GM21390 (cell line): ENCODE measurements at regions not wholly inside any gene's neighbourhood (a gene's known extent, or its start where the extent isn't known, plus 50 kb on each side); places are given as distances from the start of the nearest gene placed in this dataset.

Source experiments
- ATAC-seq: cut with Tn5 transposase; IDR thresholded peaks from one replicate; pipeline ENCODE4 v1.9.1; 2021; ENCODE audit not compliant: unreplicated experiment

DNA sequence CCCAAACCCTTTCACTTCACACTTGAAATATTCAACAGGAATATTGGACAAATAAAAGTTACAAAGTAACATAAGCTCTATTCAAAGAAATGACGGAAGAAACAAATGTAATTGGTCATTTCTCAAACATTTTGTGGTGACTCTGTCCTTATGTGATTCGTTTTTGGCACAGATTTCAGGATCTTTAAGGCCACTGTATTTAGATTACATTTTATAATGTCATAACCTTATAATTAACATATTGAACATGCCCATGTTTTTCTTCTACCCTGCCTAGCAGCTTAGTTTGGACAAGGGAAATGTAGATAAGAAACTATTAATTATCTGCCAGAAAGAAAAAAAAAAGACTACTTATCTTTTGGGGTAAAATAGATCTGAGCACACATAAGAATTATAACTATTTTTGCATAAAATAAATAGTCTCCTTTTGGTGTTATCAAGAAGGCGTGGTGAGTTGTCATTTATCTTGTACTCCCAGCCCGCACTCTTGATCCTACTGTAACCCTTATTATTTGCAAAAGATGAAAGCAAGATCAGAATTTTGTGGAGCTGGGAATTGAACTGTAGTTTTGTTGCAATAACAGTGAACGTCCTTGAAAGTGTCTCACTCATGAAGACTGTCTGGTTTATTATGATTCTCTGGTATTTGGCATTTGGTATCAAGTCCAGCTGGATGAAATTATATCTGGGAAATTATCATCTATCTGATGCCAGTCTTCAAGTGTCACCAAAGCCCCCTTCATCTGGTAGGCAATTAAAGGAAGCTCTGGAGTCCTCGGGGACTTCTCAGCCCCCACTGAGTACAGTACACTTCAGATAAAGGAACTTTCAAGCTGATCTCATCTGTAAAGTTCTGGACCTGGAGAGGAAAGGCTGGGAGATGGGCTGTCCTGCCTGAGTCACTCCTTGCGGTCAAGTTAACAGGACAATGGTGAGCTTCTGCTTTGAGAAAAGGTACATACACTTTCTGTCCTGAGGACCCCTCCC, 175.7 kb upstream of the INHBA start:
- no peak for ATAC-seq

DNA sequence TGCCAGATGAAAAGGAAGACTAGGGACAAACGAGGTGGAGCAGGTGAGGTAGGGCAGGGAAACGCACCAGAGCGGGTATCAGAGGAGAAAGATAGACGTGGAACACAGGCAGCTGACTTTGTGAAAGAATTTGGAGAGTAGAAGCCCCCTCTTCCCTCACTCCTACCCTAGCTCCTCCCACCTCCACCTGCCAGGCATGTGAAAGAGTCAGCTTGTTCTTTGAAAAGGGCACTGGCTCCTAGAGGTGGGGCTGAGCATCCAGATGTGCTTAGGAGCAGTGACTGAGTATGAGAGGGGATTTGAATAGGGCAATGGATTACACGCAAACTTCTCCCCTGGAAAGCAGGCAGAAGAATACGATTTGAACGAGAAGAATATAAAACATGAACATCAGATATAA, 174.2 kb upstream of the INHBA start:
- no peak for ATAC-seq

DNA sequence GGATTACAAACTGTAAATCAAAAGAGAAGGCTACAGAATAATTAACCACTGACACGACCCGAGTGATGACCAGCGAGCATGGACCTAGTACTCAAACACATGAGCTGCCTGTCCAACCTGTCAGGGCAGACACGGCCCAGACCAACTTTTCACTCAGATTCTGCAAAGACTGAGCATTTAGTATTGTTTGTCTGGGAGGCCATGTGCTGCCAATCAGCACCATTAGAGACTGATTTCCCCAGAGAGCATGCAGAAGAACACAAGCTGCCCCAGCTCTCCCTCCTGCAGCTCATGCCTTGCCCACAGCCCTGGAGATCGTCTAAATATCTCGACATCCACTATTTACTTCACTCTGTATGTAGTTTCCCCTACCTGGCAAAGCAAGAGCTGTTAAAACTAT, 172.6 kb upstream of the INHBA start:
- ATAC-seq = no peak

DNA sequence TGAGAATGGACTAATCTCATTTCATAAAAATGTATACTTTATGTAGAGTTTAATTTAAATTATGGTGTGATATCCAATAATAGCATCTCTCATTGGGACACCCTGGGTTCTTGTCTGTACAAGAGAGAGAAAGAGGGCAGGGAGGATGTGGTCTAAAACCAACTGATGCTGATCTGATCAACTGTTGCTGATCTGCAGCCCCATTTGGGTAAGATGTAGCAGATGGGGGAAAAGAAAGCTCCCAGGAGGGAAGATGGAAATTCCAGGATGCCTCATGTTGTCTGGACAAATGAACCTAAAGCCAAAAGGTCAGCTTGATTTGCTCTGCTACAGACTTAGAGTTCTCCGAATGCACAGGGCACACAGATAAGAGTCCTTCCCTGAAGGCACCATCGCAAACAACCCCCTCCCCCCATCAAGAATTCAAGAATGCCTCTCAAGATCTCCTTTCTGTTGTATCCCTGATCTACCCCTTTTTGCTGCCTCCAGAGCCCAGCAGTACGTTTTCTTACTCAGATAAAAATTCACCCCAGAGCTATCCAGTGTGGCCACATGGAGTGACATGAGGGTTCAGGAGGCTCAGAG, 171.4 kb upstream of the INHBA start:
- no peak for ATAC-seq

DNA sequence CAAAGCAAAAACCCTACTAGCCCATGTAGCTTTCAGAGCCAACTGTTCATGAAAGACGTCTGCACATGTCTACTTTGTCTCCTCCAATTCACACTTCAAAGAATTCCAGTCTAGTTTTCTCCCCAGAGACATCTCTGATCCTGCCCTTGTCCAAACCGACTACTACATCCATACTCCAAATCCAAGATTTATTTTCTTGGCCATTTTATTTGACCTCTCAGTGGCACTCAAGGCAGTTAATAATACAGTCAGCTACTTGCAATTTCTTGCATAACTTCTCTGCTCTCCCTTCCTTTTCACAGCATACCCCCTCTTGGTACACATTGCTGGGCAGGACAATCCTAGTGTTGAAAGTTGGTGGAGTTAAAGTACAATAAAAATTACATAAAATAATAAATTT, 170.9 kb upstream of the INHBA start:
- no peak for ATAC-seq

DNA sequence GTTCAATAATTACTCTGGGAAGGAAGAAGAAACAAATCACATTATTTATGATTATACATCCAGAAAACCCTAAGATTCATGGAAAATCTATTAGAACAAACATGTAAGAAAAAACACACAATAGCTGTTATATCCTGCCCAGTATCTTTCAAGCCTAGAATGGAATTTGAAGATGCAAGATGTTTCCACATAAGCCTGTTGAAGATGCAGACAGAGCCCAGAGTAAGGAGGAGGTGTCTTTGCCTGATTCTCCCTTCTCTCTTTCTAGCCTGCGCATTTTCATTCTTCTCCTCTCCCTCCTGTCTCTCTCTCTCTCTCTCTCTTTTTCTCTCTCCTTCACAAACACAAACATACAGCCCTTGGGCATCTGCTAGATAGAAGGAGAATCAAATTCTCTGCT, 170.1 kb upstream of the INHBA start:
- no peak for ATAC-seq

DNA sequence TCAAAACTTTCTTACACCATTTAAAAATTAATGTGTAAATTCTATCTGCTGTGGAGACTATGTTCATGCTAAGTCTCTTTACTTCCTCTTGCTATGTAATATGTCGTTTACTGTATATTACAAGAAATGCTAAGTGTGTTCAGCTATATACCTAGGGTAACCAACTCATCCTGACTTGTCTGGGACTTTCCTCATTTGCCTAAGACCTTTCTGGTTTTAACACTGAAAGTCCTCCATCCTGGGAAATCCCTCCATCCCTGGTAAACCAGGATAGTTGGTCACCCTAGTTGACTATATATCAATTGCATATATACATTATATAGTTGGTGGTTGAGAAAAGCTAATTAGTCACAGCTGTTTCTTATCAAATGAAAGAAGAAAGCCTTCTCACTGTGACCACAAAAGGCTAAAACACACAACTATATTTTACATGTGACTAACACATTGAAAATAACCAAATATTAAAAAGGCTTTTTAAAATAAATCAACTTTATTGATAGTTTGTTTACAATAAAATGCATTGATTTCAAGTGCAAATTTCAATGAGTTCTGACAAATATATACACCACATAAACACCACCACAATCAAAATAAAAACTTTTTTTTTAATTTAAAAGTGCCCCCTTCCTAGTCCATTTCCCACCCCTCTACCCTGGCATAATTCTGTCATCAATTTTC, 167.7 kb upstream of the INHBA start:
- peak; percentile 71 for ATAC-seq

DNA sequence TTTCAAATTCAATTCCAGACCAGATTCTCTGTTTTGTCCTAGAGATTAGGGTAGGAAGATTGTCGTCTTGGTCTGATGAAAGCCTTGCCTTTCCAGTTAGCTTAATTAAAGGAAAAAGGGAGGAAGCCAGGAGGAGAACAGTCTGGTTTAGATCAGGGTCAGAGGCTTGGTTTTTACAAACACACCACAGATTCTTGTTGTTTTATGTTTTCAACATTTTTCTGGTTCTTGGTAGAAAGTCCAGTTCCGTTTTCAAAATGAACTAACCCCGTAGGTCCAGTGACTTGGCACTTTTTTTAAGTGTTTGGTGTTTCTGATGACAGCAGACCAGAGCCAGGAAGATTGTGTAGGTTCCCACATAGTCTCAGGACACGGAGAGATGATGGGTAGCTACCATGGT, 167.1 kb upstream of the INHBA start:
- ATAC-seq = peak; percentile 43

DNA sequence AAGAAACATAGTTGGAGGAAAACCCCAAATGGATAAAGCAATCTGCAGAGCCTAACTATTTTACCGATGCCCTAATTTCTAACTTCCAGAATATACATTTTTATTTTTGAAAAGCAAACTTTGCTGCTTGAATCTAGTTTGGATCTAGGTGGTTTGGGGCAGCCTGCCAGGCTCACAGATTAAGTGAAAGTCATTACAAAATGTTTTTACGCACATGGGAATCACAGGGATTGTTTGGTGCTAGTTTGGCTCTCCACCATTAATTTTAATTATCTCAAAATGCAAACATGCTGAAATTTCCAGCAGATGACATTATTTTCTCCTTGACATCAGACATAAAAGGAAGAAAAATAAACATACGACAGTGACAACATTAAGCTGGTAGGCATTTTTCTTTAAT, 166.7 kb upstream of the INHBA start:
- no peak for ATAC-seq

DNA sequence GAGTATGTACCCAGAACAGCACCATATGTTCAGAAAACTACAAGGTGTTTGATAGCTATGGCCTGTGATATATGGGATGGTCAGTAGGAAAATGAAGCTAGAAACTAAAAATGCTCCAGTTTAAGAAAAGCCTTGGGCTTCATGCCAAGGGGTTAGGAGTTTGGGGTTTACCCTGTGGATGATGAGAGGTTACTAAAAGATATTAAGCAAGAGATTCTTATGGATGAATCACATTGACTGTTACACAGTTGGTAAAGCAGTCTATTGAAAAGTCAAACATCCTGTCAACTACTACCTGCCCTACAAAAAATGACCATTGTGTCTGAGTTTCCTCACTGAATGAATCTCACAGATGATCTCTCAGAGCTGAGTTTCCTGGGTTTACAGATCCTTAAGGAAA, 166.2 kb upstream of the INHBA start:
- no peak for ATAC-seq

DNA sequence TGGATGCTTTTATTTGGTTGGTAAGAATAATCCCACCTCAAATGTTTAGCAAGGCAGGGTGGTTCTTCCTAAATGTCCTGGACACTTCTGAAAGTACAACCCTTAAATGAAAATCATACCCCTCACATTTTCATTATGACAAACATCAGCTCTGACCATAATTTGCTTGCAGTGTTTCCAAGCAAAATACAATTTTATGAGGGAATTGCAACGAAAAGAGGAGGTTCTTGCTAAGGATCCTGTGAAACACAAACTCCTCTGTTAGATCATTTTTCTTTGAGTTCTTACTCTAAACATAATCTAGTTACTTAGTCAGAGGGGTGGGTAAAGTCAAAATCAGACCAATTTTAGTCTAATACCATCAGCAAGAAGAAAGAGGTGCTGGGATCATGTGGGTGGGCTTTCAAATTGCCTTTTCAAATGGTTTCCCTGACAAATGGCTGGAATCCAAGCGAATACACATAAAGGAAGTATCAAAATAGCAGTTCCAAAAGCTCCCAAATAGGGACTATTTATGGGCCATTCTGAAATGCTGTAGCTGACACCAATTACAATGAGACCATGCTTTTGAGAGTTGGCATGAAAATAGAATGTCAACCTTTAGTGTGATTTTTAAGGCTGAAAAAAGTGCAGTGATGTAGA, 164.9 kb upstream of the INHBA start:
- ATAC-seq = no peak

DNA sequence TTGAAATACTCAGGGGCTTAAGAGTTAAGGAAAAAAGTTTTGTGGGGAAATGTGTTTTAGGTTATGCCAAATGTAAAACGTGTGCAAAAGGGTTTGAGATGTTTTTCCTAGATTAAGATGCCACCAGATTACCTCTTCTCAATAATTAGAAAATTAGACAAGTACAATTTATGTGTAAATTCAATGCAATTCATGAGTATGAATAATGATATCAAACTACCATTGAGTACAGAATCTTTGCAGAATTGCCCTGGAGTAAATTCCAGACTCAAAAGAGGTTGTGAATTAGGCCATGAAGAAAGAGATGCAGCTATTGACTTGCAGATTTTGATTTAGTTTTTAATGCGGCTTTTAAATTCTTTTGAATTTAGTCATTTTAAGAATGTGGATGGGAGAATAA, 159.4 kb upstream of the INHBA start:
- no peak for ATAC-seq

DNA sequence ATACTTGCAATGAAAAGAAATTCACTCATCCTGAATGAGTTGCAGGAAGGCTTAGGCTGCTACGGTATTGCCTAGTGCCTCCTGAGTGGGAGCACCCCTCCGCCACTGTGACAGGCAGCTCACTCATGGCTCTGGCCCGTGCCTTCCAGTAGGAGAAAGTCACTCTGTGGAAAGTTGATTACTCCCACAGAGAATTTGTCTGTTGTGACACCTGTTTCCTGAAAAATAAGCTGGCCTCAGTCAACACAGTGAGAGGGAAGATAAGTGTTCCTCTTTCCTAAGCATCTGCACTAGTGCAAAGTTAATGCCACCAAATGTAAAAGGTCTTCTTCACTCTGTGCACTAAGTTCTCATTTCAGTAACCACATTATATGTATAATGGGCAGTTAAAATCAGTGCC, 158.8 kb upstream of the INHBA start:
- no peak for ATAC-seq

DNA sequence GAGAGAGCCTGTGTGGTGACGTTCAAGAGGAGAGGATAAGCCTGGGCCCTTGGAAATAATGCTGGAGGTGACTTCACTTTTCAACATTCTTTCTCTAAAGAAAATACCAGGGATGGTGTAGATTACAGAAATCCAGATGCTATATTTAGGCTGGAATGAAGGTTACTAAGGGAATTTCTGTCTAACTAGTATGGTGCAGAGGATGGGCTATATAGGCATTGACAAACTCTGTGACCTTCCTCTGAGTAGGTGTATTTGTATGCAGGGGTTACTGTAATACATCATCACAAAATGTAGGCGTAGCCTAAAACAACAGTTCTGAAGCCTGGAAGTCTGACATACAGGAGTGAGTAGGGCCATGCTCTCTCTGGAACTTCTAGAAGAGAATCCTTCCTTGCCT, 155.3 kb upstream of the INHBA start:
- ATAC-seq = no peak

DNA sequence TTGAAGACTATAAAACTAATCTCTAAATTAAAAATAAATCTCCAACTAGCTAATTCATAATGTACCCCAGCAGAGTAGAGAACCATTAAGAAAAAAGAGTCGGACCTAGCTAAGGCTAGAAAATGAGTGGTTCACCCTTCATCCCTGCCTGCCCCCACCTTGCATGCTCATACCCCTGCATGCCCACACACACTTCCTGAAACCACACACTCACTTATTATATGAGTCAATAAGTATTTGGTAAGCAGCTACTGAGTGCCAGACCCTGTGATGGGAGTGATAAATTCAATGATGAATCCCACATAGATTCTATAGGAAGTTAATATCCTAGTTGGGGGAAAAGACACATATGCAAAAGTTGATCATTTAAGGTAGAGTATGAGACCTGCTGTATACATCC, 152.9 kb upstream of the INHBA start:
- ATAC-seq = no peak

DNA sequence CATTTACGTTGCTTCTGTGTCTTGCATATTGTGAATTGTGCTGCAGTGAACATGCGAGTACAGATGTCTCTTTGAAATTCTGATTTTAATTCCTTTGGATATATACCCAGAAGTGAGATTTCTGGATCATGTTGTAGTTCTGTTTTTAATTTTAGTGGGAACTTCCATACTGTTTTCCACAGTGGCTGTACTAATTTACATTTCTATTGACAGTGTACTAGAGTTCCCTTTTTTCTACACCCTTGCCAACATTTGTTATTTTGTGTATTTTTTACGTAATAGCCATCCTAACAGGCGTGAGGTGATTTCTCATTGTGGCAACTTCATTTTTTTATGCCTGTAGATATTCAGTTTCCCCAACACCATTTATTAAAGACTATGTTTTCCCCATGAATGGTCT, 144.7 kb upstream of the INHBA start:
- no peak for ATAC-seq

DNA sequence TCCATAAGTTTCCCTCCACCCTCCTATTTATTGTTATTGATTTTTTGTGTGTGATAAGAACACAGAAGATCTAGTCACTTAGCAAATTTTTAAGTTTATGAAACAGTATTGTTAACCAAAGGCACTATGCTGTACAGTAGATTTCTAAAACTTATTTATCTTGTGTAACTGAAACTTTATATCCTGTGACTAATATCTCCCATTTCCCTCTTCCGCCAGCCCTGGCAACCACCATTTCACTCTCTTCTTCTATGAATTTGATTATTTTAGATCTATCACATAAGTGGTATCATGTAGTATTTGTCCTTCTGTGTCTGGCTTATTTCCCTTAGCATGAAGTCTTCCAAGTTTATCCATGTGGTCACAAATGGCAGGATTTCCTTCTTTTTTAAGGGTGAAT, 144.3 kb upstream of the INHBA start:
- no peak for ATAC-seq

DNA sequence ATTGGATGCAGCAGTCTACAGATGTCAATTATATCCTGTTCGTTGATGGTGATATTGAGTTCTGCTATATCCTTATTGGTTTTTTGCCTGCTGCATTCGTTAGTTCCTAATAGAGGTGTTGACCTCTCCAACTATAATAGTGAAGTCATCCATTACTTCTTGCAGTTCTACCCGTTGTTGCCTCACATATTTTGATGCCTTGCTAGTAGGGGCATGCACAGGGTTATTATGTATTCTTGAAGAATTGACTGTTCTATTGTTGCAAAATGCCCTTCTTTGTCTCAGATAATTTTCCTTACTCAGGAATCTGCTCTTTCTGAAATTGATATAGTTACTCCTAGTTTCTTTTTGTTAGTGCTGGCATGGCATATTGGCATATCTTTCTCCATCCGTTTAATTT, 140.1 kb upstream of the INHBA start:
- ATAC-seq = no peak

DNA sequence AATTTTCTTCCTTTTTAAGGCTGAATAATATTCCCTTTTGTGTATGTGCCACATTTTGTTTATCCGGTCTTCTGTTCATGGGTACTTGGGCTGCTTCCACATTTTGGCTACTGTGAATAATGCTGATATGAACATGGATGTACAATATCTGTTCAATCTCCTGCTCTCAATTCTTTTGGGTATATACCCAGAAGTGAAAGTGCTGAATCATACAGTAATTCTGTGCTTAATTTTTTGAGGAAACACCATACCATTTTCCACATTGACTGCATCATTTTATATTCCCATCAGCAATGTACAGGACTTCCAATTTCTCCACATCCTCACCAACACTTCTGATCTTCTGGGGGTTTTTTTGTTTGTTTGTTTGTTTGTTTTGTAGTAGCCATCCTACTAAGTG, 135.0 kb upstream of the INHBA start:
- no peak for ATAC-seq

DNA sequence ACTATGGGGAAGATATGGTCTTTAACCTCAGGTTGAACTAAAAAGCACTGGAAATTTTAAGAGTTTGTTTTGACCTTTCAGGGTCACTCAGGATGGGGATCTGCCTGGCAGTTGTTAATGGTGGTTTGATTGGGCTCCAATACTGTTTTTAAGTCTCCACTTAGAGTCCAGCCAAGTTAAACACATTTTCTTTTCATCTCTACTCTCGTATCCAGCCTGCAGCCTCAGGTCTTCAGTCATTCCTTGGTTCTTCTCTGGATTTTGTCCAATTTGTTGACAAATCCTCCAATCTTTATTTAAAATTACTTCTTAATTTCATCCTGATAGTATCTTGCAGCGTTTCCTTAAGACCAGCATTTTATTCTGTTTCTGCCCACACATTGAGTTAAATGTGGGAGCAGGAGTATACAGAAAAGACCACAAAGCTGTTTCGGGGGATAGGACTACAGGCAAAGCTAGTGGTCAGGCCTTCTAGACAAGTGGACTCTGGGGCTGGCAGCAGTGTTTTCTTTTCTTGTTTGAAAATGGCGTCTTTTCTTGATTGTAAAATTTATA, 133.2 kb upstream of the INHBA start:
- ATAC-seq = no peak
